Upper lobe of left lung (tissue), 6 donors: ENCODE measurements at regions not wholly inside any gene's neighbourhood (a gene's known extent, or its start where the extent isn't known, plus 50 kb on each side); places are given as distances from the start of the nearest gene placed in this dataset.

Experiments used
- ATAC-seq, 2 donors: fragments of 200-7000 bp; cut with Tn5 transposase; one replicate each; pipeline ENCODE4 v1.9.1; 2022; ENCODE audit warnings: mild to moderate bottlenecking in 2 of 2, moderate library complexity in 2 of 2; ENCODE audit not compliant: low FRiP score in 2 of 2
- DNase-seq, 2 donors: peaks; one replicate each; pipeline ENCODE4 v3.0.0-alpha.2; 2019 to 2020
- H3K27ac ChIP-seq, 4 donors: fragments of 200-600 bp; sonication (generic); one replicate each; pipeline ENCODE4 v1.5.1; 2016 to 2019
- H3K27me3 ChIP-seq, 4 donors: fragments of 200-600 bp; sonication (generic); one replicate each; pipeline ENCODE4 v1.5.1; 2017 to 2019
- H3K36me3 ChIP-seq, 4 donors: fragments of 200-600 bp; sonication (generic); one replicate each; pipeline ENCODE4 v1.5.1; 2016 to 2019
- H3K4me1 ChIP-seq, 4 donors: fragments of 200-600 bp; sonication (generic); one replicate each; pipeline ENCODE4 v1.5.1; 2018 to 2019
- H3K4me3 ChIP-seq, 4 donors: fragments of 200-600 bp; sonication (generic); one replicate each; pipeline ENCODE4 v1.5.1; 2017 to 2019; ENCODE audit warnings: mild to moderate bottlenecking in 2 of 4, moderate library complexity in 1 of 4
- H3K9me3 ChIP-seq, 4 donors: fragments of 200-600 bp; sonication (generic); one replicate each; pipeline ENCODE4 v1.5.1; 2018 to 2019
- EP300 ChIP-seq, 4 donors: sonication (generic); formaldehyde crosslinking; IDR thresholded peaks; one replicate each; pipeline ENCODE4 v1.5.1; 2017; ENCODE audit warnings: antibody characterized with exemption in 4 of 4, control low read depth in 2 of 4
- POLR2A ChIP-seq, 4 donors: fragments of 450-650 bp; IDR thresholded peaks; one replicate each; pipeline ENCODE4 v1.5.1; 2016 to 2017; ENCODE audit warnings: antibody characterized with exemption in 4 of 4, mild to moderate bottlenecking in 2 of 4
- POLR2AphosphoS5 ChIP-seq, 2 donors: sonication (generic); formaldehyde crosslinking; IDR thresholded peaks; one replicate each; pipeline ENCODE4 v1.5.1; 2017; ENCODE audit warnings: antibody characterized with exemption in 2 of 2
- WGBS, 2 donors: methylation state at CpG; one replicate each; pipeline ENCODE4 v1.1.5; 2017 to 2018; 5-methylcytosine and 5-hydroxymethylcytosine counted together
- TF ChIP-seq, protein P1 (sequence below), 6 experiments: fragments of 450-650 bp in 4 of 6; fragments of 200-600 bp in 2 of 6; sonication (generic) in 2 of 6; IDR thresholded peaks; one replicate each; pipeline ENCODE4 v1.5.1; 2016 to 2019; ENCODE audit warnings: antibody characterized with exemption in 6 of 6
- donor health status: DM: no; HTN: no; CAD: no; lungs with moderate emphysema.
- donor health status: DM: no; HTN: yes; CAD: no; lungs with severe emphysema.

- Histone ChIP-seq H3K27me3 (no peaks in the 10 kb centered on the region), H3K4me3 (no peak overlapping the region), H3K4me1 (peaks cover 0 to 5% (median 1%) of the 10 kb centered on the region in 4 donors), H3K9me3 (no peaks in the 10 kb centered on the region), H3K27ac (no peak overlapping the region), H3K36me3 (no peaks in the 10 kb centered on the region)
- 92 to 93% methylated on average over 2 of the region's 2 CpGs for WGBS, 2 donors
- no peak for DNase-seq
- no peak for ATAC-seq
- TF ChIP-seq, protein P1, sequence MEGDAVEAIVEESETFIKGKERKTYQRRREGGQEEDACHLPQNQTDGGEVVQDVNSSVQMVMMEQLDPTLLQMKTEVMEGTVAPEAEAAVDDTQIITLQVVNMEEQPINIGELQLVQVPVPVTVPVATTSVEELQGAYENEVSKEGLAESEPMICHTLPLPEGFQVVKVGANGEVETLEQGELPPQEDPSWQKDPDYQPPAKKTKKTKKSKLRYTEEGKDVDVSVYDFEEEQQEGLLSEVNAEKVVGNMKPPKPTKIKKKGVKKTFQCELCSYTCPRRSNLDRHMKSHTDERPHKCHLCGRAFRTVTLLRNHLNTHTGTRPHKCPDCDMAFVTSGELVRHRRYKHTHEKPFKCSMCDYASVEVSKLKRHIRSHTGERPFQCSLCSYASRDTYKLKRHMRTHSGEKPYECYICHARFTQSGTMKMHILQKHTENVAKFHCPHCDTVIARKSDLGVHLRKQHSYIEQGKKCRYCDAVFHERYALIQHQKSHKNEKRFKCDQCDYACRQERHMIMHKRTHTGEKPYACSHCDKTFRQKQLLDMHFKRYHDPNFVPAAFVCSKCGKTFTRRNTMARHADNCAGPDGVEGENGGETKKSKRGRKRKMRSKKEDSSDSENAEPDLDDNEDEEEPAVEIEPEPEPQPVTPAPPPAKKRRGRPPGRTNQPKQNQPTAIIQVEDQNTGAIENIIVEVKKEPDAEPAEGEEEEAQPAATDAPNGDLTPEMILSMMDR (IDR thresholded peaks at IDR 0.05): no peak
- no peak for TF ChIP-seq POLR2A (IDR thresholded peaks at IDR 0.05)
- no peak for TF ChIP-seq EP300 (IDR thresholded peaks at IDR 0.05)
- TF ChIP-seq POLR2AphosphoS5 (IDR thresholded peaks at IDR 0.05): no peak
Measured at GRCh38 chr3:153041181-153041580, 120.8 kb upstream of the RAP2B start.

GRCh38 chr3:153042088-153042487 is 119.9 kb upstream of the RAP2B start:
- Histone ChIP-seq H3K36me3 (no peaks in the 10 kb centered on the region), H3K4me1 (peaks cover 0 to 5% (median 1%) of the 10 kb centered on the region in 4 donors), H3K9me3 (no peaks in the 10 kb centered on the region), H3K27ac (no peak overlapping the region), H3K27me3 (no peaks in the 10 kb centered on the region), H3K4me3 (no peak overlapping the region)
- DNase-seq (no peak), ATAC-seq (no peak)
- 72 to 79% methylated on average over 1 of the region's 1 CpG for WGBS, 2 donors
- TF ChIP-seq, protein P1 (IDR thresholded peaks at IDR 0.05): no peak
- TF ChIP-seq EP300 (IDR thresholded peaks at IDR 0.05) (no peak), POLR2A (IDR thresholded peaks at IDR 0.05) (no peak), POLR2AphosphoS5 (IDR thresholded peaks at IDR 0.05) (no peak)

GRCh38 chr3:153043729-153044328 is 118.2 kb upstream of the RAP2B start:
- ATAC-seq (peak in 1 of 2 donors; percentile 80), DNase-seq (no peak)
- H3K27me3 ChIP-seq: no peaks in the 10 kb centered on the region
- no peak overlapping the region for H3K27ac ChIP-seq
- H3K4me3 ChIP-seq: peak overlapping the region in 1 of 4 donors; percentile 34
- WGBS, 2 donors: 74 to 79% methylated on average over 3 of the region's 3 CpGs
- H3K36me3 ChIP-seq: no peaks in the 10 kb centered on the region
- peaks cover 0 to 5% (median 1%) of the 10 kb centered on the region in 4 donors for H3K4me1 ChIP-seq
- H3K9me3 ChIP-seq: no peaks in the 10 kb centered on the region
- TF ChIP-seq, protein P1 (IDR thresholded peaks at IDR 0.05): no peak
- TF ChIP-seq POLR2AphosphoS5 (IDR thresholded peaks at IDR 0.05) (no peak), POLR2A (IDR thresholded peaks at IDR 0.05) (no peak), EP300 (IDR thresholded peaks at IDR 0.05) (no peak)

- Histone ChIP-seq H3K4me1 (peaks cover 0 to 5% (median 1%) of the 10 kb centered on the region in 4 donors), H3K36me3 (no peaks in the 10 kb centered on the region), H3K4me3 (no peak overlapping the region), H3K27me3 (no peaks in the 10 kb centered on the region), H3K9me3 (no peaks in the 10 kb centered on the region), H3K27ac (no peak overlapping the region)
- TF ChIP-seq POLR2A (IDR thresholded peaks at IDR 0.05) (no peak), EP300 (IDR thresholded peaks at IDR 0.05) (no peak), POLR2AphosphoS5 (IDR thresholded peaks at IDR 0.05) (no peak)
- TF ChIP-seq, protein P1 (IDR thresholded peaks at IDR 0.05): no peak
- no peak for DNase-seq
- ATAC-seq: no peak
Measured at GRCh38 chr3:153045150-153045549, 116.9 kb upstream of the RAP2B start.

DNA sequence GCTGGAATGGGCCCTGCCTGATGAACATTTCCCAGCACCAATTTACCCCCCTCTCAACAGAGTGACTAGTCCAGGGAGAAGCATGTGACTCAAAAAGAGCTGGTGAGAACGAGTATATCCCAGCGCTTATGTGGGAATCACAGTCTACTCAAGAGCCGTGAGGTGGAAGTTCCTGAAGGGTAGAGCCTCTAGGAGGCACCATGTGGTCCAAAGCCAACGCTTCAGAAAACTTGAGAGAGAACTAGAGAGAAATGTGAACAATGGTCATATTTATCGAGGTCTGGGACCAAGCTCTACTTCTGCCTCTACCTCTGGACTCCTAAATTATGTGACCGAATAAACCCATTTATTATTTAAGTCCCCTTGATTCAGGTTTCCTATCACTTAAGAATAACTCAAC is 111.0 kb upstream of the RAP2B start:
- WGBS, 2 donors: 94 to 99% methylated on average over 6 of the region's 6 CpGs
- TF ChIP-seq EP300 (IDR thresholded peaks at IDR 0.05) (no peak), POLR2AphosphoS5 (IDR thresholded peaks at IDR 0.05) (no peak), POLR2A (IDR thresholded peaks at IDR 0.05) (no peak)
- TF ChIP-seq, protein P1 (IDR thresholded peaks at IDR 0.05): no peak
- no peaks in the 10 kb centered on the region for H3K4me1 ChIP-seq
- no peaks in the 10 kb centered on the region for H3K36me3 ChIP-seq
- no peak overlapping the region for H3K4me3 ChIP-seq
- no peaks in the 10 kb centered on the region for H3K27me3 ChIP-seq
- ATAC-seq (no peak), DNase-seq (no peak)
- no peak overlapping the region for H3K27ac ChIP-seq
- no peaks in the 10 kb centered on the region for H3K9me3 ChIP-seq
